IPS DF 4.7 (cell line): ENCODE measurements at regions not wholly inside any gene's neighbourhood (a gene's known extent, or its start where the extent isn't known, plus 50 kb on each side); places are given as distances from the start of the nearest gene placed in this dataset.

ENCODE experiments used
- DNase-seq: peaks from one replicate; pipeline ENCODE4 v3.0.0-alpha.2; 2013; ENCODE audit warnings: low spot score; ENCODE audit errors: extremely low read depth

- DNase-seq = no peak
Observed at GRCh38 chr4:92106816-92107215, 196.9 kb upstream of the GRID2 start.

GRCh38 chr4:92111493-92111892 is 192.3 kb upstream of the GRID2 start:
- no peak for DNase-seq

GRCh38 chr4:92112805-92113204 is 191.0 kb upstream of the GRID2 start:
- DNase-seq = no peak

GRCh38 chr4:92120810-92121498 is 182.8 kb upstream of the GRID2 start:
- no peak for DNase-seq

GRCh38 chr4:92122911-92123310 is 180.9 kb upstream of the GRID2 start:
- DNase-seq = no peak

- no peak for DNase-seq
Observed at GRCh38 chr4:92128676-92129075, 175.1 kb upstream of the GRID2 start.

GRCh38 chr4:92129408-92129994 is 174.3 kb upstream of the GRID2 start:
- DNase-seq = no peak

GRCh38 chr4:92136434-92136833 is 167.3 kb upstream of the GRID2 start:
- no peak for DNase-seq

- peak; percentile 5 for DNase-seq
Observed at GRCh38 chr4:92163348-92163747, 140.4 kb upstream of the GRID2 start.

- DNase-seq = no peak
Observed at GRCh38 chr4:92170340-92170739, 133.4 kb upstream of the GRID2 start.

- no peak for DNase-seq
Observed at GRCh38 chr4:92172203-92172602, 131.6 kb upstream of the GRID2 start.

GRCh38 chr4:92175250-92175649 is 128.5 kb upstream of the GRID2 start:
- DNase-seq = peak; percentile 28

GRCh38 chr4:92182006-92182735 is 121.6 kb upstream of the GRID2 start:
- DNase-seq = no peak

GRCh38 chr4:92182736-92183407 is 120.9 kb upstream of the GRID2 start:
- no peak for DNase-seq

- DNase-seq = no peak
Observed at GRCh38 chr4:92183825-92184224, 119.9 kb upstream of the GRID2 start.

- no peak for DNase-seq
Observed at GRCh38 chr4:92184566-92184965, 119.2 kb upstream of the GRID2 start.

GRCh38 chr4:92186239-92186638 is 117.5 kb upstream of the GRID2 start:
- DNase-seq = no peak

- DNase-seq = no peak
Observed at GRCh38 chr4:92189146-92189545, 114.6 kb upstream of the GRID2 start.

- DNase-seq = no peak
Observed at GRCh38 chr4:92198711-92199110, 105.1 kb upstream of the GRID2 start.

GRCh38 chr4:92199135-92199534 is 104.6 kb upstream of the GRID2 start:
- no peak for DNase-seq

- no peak for DNase-seq
Observed at GRCh38 chr4:92210906-92211305, 92.9 kb upstream of the GRID2 start.

- DNase-seq = no peak
Observed at GRCh38 chr4:92215476-92215875, 88.3 kb upstream of the GRID2 start.
